Suppressor macrophage treated with lipopolysaccharide for 4 hours (primary cell): ENCODE measurements at regions not wholly inside any gene's neighbourhood (a gene's known extent, or its start where the extent isn't known, plus 50 kb on each side); places are given as distances from the start of the nearest gene placed in this dataset.

Experiments used
- DNase-seq: peaks from one replicate; pipeline ENCODE4 v3.0.0-alpha.2; 2020

DNA sequence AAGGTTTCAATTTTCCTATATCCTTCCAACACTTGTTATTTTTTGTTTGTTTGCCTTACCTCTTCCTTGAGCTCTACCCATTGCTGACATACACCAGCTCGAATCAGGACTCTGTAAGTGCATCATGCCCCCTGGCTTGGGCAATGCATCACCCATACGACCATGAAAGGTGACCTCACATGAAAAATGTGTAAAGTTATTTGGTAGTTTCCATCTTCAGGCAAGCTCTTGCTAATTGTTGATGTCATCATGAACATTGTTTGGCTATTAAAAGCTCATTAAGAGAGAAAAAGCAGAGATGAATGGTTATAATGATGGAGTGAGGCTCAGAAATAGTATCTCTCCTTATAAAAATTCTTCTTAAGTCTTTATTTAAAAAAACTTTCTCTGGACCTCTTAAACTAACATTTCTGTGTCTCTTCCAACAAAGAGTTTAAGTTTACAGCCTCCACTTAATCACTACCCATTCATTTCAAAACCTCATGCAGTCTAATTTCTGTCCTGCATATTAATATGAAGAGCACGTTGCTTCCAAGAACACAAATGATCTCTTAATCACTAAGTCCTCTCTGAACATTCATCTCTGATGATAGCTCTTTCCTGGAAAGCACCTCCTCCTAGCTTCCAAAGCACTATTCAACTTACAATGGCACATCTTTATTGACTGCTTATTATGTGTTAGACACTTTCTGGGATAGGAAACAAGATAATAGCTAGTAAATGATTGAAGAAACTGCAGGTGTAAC is 236.3 kb downstream of the NFKBIZ start:
- DNase-seq, result no peak

DNA sequence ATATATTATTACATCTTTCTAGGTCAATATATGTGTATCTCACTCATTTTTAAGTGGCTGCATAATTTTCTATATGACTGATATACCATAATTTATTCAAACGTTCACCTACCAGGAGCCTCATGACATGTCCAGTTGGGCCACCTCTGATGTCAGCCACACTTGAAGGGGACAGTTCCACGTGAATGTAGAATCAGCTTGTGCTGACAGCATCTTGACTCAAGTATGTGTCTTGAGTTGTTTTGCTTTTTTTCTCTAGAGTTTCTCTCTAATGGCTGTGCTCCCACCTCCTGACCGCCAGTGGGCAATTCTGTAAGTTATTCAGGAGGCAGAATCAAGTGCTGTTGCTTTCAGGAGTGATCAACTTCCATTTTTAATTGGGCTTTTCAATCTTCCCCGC is 237.9 kb downstream of the NFKBIZ start:
- DNase-seq, result no peak

DNA sequence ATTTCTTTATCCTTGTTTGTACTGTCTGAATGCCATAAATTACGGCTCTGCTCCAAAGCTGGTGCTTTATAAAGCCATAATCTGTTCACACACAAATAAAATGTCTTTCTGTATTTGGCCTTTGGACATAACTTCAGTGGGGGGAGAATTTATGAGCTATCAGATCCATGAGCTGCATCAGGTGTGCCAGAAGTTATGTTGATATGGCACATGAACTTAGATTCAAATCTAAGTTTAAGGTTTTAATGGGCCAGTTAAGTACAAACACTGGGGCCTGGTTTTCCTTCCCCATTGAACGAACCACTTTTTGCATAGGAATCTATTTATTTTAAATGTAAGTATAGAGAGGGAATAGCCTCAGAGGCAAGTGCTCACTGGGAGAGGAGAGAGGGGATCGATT is 239.9 kb downstream of the NFKBIZ start:
- no peak for DNase-seq

DNA sequence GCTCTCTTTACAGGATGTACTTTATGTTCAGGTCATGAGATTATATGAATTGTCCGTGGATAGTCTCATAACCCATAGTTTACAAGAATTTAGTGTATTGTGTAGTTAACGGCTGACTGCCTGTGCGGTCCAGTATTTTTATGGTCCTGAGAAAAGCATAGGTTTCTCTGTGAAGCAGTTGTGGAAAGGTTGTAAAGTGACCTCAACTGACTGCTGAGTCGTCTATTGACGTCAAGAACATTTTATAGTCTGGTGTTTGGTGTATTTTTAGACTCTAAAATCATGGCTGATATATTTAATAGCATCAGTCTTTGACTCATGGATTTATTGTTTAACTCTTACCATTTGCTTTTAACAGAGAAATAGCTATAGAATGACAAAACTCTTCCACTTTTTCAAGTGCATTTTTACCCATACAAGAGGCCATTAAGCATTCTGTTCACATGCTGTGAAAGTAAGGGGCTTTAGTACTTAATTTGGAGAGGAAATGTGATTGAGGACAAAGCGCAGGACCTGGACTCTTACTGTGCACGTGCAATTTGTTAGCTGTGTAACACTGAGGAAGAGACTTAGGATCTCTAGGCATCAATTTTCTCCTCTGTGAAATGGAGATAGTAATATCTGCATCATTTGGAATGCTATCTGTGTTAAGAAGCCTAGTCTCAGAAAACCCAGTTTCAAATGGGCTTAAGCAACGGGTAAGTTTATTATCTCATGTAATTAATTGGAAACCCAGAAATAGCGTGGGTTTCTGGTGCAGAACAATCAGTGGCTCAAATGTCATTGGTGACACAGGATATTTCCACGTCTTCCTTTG is 240.8 kb downstream of the NFKBIZ start:
- DNase-seq, result no peak

DNA sequence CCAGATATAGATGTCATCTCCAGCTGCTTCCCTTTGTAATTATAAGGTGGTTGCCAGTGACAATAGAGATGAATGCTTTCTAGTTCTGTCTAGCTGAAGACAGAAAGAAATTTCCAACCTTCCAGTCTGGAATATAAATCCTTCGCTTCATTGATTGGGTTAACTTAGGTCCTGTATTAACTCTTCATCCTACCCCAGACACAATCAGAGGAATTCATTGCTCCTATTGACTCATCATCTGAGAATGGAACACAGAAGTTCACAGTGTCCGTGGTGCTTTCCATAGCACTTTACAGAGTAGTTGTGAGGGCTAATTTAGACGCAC is 241.4 kb downstream of the NFKBIZ start:
- no peak for DNase-seq

DNA sequence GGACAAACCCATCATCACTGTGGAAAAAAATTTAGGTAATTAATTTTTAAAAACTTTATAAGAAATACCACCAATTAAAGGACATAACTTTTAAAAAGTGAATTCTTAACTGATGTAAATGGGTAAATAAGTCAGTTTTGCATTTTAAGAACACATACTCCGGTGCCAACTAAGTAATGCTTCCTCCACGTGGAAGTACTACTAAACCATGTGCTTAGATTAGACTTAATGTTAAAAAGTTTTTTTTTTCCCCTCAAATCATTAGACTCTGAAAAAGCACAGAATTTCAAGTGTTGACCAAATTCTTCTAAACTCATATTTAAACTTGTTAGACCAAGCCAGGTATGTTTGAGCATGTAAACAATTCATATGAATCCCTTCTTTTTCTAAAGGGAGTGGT is 242.0 kb downstream of the NFKBIZ start:
- no peak for DNase-seq

DNA sequence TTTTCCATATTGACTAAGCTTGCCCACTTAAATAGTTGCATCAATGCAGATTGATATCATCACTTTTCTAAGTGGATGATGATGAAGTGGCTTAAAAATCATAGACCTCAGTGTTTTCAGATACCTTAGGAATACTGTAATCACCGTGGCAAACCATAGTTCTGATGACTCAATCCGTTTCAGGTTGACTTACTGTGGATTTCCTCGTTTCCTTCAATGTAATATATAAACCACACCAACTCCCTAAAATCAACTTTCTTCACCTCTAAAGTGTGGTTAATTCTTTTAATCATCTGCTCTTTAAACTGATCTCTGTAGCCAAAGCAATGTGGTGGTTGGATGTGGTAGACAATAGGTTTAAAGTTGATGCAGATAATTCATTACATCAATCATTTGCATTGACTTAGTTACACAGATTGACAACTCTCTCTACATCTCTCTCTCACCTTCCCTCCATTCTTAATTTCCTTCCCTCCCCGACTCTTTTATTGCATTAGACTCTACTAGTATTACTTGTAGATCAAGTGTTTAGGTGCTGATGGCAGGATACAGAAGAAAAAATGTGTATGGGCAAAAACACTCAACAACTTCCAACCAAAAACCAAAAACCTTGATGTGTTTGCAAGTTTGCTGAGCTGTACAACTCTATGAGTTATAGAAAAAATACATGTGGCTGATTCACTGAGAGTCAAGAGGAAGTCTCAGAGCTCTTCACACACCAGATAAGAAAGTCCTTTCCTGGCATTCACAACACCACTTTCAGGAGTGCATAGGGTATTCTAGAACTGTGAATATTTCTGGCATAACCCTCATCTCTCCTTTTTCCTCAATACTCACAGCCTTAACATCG is 243.5 kb downstream of the NFKBIZ start:
- DNase-seq, result no peak

DNA sequence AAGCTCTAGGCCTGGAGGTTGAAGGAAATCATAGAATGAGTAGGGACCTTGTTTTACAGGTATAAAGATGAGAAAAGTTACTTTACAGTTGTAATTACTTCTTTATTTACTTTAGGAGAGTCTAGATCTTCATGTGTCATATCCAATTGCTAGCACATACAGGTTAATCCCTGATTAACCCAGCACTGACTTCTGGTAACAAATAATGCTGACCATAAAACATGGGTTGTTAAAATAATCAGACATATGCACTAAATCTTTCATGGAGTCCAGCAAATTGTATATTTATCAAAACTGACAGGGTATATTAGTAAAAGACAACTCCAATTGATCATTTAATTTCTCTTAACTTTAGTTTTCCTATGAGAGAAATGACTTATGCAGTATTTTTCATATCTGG is 245.2 kb downstream of the NFKBIZ start:
- DNase-seq, result no peak

DNA sequence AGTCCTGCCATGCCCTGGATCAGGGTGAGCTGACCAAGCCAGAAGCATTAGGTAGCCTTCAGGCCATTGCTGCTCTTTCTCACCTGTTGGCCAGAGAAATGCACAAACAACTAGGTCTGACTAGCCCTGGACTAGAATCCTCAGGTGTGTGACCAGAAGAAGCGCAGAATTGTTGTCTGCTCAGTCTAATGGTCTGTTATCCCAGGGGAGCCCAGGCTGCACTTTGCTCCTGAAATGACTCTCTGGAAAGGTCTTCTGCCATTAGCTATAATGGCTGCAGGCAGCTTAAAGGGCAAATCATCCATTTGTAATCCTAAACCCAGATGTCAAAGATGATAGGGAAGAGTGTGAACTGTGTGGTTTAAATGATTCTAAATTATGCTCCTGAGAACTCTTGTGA is 246.1 kb downstream of the NFKBIZ start:
- DNase-seq, result no peak

DNA sequence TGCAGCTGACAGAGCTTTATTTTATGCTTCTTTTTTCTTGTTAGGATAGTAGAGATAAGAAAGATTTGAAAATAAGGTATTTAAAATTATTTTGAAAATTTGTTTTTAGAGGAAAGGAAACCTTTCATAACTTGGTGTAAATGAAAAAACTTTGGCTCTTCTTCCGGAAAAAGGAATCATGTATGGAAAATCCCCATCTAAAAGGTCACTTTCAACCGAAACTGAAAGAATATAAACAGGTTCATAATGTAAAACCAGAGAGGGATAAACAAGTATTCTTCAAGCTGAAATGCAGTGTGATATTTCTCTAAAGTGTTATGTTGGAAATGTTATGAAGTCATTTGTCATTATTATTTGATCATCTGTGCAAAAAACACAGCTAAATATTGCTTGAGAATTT is 246.8 kb downstream of the NFKBIZ start:
- DNase-seq, result no peak

DNA sequence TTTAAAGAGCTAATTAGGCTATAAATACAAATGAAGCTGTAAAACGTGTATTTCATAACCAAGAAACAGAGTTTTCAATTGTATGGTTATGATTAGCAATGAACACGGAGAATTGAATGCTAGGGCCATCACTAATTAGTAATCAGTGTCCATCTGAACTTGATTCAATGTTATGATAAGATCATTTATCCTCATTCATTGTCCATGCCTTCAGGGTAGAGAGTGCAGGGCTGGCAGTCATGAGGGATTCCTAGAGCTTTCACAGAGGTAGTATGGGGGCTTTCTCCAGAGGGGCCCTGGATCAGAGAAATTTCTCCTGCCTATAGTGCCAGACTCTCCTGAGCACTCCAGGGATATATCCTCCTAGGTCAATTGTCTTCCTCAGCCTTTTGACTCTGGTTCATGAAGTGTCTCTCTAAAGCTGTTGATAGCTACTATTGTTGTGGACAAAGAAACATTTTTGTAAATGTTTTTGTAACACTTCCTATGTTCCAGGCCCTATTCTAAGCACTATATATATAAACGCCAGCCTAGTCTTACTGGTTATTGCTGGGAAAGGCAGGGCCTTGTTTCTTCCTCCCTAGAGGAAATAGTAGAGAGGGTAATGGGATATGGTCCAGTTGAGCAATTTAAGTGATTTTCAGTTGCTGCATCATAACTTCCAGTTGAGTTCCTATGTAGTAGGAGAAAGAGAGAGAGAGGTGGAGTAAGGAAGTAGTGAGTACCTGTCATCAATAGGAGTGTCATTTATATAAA is 249.0 kb downstream of the NFKBIZ start:
- no peak for DNase-seq

DNA sequence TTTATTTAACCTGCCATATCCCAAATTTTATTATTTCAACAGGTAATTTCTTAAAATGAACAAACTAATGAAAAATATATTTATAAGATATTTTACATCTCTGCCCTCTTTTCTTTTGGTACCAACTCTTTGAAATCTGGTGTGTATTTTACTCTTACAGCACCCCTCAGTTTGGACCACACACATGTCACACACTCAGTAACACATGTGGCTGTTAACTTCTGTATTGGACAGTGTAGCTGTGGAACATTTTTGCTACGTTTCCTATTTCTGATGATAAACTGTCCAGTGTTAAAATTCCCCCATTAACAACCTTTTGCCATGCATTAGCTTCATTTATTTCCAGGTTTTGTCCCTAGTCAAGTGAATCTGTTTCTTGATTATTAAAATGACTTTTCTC is 250.6 kb downstream of the NFKBIZ start:
- DNase-seq, result no peak

DNA sequence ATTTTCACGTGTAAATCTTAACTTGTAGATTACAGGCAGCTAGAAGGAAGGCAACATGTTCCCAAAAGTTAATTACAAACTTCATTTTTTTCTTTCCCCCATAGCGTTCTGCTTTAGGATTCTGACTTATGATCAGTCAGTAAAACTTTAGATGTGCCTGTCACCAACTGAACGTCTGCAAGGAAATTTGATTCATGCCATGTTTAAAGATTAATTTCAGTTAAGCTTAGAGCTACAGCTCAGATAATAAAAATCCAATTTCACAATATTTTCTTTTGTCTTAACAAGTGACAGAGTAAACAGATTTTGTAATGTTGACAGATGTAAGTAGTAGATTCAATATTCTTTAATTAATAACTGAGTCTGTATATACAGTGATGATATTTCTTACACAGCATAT is 253.1 kb downstream of the NFKBIZ start:
- no peak for DNase-seq

DNA sequence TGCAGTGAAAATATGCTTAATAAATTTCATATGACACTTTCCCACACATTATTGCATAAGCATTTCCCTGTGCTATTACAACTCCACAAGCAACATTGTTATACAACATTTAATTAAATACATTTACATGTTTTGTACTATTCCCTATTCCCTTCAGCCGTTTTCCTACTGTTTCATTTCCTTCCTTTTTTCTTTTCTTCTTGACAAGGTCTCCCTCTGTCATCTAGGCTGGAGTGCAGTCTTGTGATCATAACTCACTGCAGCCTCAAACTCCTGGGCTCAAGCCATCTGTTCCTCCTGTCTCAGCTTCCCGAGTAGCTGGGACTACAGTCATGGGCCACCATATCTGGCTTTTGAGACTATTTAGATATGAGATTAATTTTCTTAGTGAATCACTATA is 254.7 kb downstream of the NFKBIZ start:
- DNase-seq, result peak; percentile 55

DNA sequence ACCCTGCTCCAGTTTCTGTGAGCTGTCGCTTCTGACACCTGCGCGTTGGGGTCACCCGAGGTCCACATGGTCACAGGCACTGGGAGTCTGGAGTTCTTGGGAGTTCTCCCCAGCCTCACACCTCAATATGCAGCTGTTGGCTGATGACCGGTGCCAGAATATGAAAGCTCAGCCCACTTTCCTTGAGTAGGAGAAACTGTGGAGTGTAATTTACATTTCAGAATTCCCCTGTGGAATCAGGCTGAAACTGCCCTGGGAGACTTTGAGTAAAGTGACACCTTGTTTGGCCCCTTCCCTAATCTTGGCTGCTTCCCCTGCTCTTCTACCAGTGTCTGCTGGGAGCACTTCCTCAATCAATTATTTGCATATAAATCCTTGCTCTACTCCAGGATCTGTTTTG is 255.9 kb downstream of the NFKBIZ start:
- DNase-seq, result peak; percentile 35

DNA sequence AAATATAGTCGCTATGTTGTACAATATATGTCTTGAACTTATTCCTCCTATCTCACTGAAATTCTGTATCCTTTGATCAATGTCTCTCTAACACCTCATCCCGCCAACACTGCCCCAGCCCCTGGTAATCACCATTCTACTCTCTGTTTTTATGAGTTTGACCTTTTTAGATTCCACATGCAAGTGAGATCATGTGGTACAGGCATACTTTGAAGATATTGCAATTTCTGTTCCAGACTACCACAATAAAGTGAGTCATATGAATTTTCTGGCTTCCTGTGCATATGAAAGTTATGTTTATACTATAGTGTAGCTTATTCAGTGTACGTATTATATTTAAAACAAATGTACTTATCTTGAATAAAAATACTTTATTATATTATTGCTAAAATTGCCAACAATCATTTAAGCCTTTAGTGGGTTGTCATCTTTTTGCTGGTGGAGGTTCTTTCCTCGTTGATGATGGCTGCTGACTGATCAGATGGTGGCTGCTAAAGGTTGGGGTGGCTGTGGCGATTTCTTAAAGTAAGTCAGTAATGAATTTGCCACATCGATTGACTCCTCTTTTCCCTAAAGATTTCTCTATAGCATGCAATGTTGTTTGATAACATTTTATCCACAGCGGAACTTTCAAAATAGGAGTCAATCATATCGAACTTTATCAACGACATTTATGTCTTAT is 257.2 kb downstream of the NFKBIZ start:
- DNase-seq, result peak; percentile 23

DNA sequence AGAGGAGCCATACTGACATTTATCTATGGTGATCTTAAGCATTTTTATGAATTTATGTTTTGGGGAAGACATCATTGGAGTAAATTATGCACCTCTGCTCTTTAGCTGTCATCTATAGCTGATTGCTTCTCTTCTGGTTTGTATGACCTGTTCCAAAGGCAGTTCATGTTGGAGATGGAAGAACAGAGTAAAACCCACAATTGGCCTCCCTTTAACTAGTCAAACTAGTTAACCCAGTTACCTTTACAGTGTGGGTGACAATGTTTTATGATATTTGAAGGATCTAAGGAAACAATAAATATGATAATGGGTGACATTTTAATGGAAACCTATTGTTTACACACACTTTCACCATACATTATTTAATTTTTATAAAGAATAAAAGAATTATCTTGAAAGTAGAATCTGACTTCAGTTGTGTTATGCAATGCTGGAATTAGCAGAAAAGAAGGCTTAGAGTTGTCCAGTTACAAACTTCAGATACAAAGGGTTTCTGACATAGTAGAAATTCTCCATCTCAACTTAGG is 263.5 kb downstream of the NFKBIZ start:
- DNase-seq, result no peak

DNA sequence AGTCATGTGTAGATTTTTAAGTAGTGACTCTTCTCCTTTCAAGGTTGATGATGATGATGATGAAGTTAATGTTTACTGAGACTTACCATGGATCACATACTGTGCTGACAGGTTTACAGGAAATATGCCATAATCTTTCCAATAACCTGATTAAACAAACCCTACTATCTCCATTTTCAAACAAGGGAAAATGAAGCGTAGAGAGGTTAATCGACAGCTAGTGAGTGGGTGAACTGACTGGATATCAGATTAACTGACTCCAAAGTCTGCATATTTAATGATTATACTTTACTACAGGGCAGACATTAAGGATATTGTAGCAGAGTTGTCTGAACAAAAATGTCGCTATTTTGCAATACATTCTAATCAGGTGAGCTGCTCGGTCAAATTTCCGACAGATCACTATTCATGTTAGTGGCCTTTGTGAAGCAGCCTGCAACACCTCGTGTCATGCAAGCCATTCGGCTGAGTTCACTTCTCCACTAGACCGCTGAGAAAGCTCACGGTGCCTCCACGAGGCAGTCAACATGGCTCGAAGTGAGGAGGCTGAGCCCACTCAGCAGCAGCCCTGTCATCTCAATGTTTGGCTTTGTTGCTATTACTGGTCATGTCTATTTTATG is 264.2 kb downstream of the NFKBIZ start:
- no peak for DNase-seq

DNA sequence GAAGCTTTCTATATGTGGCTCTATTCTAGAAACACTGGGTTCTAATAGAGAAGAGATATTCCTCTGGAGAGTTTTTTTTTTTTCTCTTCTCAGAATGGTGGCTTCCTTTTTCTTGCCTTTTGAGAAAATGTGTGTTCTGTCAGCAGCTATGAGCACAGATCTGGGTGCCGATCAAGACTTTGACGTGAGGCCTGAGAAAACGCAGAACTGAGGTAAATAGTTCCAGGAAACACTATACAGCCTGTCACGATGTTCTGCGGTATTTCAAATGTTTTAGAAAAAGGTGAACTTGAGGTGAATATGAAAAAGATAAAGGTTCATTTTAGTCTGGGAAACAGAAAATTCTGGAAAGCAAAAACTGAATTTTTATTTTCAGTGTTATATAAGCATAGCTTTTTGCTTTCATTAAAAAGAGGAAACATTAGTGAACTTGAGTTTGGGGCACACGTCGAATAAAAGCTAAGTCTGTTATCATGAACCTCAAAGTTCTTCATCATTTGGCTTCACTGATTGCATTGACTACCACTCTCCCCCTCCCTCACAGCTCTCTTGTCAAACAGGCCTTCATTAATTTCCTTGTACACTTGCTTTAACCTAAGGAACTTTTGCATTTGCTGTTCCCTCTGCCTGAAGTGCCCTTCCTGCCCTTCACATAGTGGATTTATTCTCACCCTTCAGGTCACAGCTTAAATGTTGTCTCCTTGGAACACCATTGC is 265.1 kb downstream of the NFKBIZ start:
- DNase-seq, result no peak

DNA sequence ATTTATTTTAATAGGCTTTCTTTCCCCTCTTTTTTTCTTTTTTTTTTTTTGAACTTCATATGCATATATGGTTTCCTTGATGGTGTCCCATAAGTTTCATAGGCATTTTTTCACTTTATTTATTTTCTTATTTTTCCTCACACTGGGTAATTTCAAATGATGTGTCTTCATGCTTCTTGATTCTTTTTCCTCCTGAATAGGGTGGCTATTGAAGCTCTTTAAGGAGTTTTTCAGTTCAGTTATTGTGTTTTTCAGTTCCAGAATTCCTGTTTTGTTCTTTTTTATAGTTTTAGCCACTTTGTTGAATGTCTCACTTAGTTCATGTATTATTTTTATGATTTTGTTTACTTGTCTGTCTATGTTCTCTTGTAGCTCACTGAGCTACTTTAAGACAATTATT is 273.2 kb downstream of the NFKBIZ start:
- DNase-seq, result no peak

DNA sequence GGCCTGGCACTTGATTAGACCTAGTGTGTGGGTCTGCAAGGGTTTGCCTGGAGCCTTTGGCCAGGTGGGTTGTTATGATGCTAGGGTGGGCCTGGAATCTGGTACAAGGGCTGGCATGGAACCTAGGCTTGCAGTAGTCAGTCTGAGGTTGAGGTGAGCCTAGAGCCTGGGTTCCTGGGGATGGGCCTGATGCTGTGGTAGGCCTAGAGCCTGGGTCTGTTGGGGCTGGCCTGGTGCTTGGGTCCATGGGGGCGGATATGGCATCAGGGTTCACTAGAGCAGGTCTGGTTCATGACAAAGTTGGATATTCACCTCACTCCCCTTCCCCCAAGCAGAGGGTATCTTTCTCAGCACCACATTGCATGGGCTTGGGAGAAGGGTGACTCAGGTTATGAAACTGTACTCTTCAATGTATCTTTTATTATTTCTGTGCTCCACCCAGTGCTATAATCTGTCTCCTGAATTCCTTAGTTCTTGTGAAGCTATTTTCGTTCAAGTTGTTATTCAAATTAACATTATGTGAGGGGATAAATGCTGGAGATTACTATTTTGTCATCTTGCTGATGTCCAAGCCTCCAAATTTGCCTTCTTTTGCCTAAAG is 274.4 kb downstream of the NFKBIZ start:
- DNase-seq, result no peak
